ENCODE measurements at regions not wholly inside any gene's neighbourhood (a gene's known extent, or its start where the extent isn't known, plus 50 kb on each side); places are given as distances from the start of the nearest gene placed in this dataset.
"Not testable (repeated sequence)": the region's sequence is repeated elsewhere in the genome, so short reads cannot be mapped to it uniquely, and the experiment has no call there.

- no peak for TF ChIP-seq CTCF (IDR thresholded peaks at IDR 0.05; ENCODE audit: low read depth, low read length, missing control alignments)
- no peak for DNase-seq (ENCODE audit: low read depth)
- no peak overlapping the region for H3K4me3 ChIP-seq (ENCODE audit: low read depth, low read length)
- in situ Hi-C loops (cut with HindIII; ENCODE audit: low sequenced_read_pairs): no loop called here
Measured at GRCh38 chrX:99001286-99001685, 1408.8 kb downstream of the PCDH19 start.

- no peak for DNase-seq (ENCODE audit: low read depth)
- no peak overlapping the region for H3K4me3 ChIP-seq (ENCODE audit: low read depth, low read length)
- TF ChIP-seq CTCF (IDR thresholded peaks at IDR 0.05; ENCODE audit: low read depth, low read length, missing control alignments): no peak
- in situ Hi-C loops (cut with HindIII; ENCODE audit: low sequenced_read_pairs): no loop called here
Measured at GRCh38 chrX:98962996-98963395, 1447.1 kb downstream of the PCDH19 start.

- no peak for DNase-seq (ENCODE audit: low read depth)
- in situ Hi-C loops (cut with HindIII; ENCODE audit: low sequenced_read_pairs): no loop called here
- no peak overlapping the region for H3K4me3 ChIP-seq (ENCODE audit: low read depth, low read length)
- no peak for TF ChIP-seq CTCF (IDR thresholded peaks at IDR 0.05; ENCODE audit: low read depth, low read length, missing control alignments)
Measured at GRCh38 chrX:98956014-98956413, 1454.1 kb downstream of the PCDH19 start.

- no peak overlapping the region for H3K4me3 ChIP-seq (ENCODE audit: low read depth, low read length)
- DNase-seq (ENCODE audit: low read depth): no peak
- in situ Hi-C loops (cut with HindIII; ENCODE audit: low sequenced_read_pairs): no loop called here
- TF ChIP-seq CTCF (IDR thresholded peaks at IDR 0.05; ENCODE audit: low read depth, low read length, missing control alignments): no peak
Measured at GRCh38 chrX:98939456-98939855, 1470.6 kb downstream of the PCDH19 start.

GRCh38 chrX:98931216-98931615 is 1478.9 kb downstream of the PCDH19 start:
- DNase-seq (ENCODE audit: low read depth): no peak

GRCh38 chrX:98924511-98924910 is 1485.6 kb downstream of the PCDH19 start:
- in situ Hi-C loops (cut with HindIII; ENCODE audit: low sequenced_read_pairs): no loop called here
- no peak for TF ChIP-seq CTCF (IDR thresholded peaks at IDR 0.05; ENCODE audit: low read depth, low read length, missing control alignments)

More at GRCh38 chrX:98931216-98931615, 1478.9 kb downstream of the PCDH19 start:
- in situ Hi-C loops (cut with HindIII; ENCODE audit: low sequenced_read_pairs): no loop called here
- no peak for TF ChIP-seq CTCF (IDR thresholded peaks at IDR 0.05; ENCODE audit: low read depth, low read length, missing control alignments)
- no peak overlapping the region for H3K4me3 ChIP-seq (ENCODE audit: low read depth, low read length)

GRCh38 chrX:98897191-98897590 is 1512.9 kb downstream of the PCDH19 start:
- in situ Hi-C loops (cut with HindIII; ENCODE audit: low sequenced_read_pairs): no loop called here

More at GRCh38 chrX:98924511-98924910, 1485.6 kb downstream of the PCDH19 start:
- H3K4me3 ChIP-seq (ENCODE audit: low read depth, low read length): no peak overlapping the region
- DNase-seq (ENCODE audit: low read depth): no peak

GRCh38 chrX:98850639-98851038 is 1559.4 kb downstream of the PCDH19 start:
- H3K4me3 ChIP-seq (ENCODE audit: low read depth, low read length); DNase-seq (ENCODE audit: low read depth); in situ Hi-C loops (cut with HindIII; ENCODE audit: low sequenced_read_pairs): not testable (repeated sequence)

More at GRCh38 chrX:98897191-98897590, 1512.9 kb downstream of the PCDH19 start:
- no peak for TF ChIP-seq CTCF (IDR thresholded peaks at IDR 0.05; ENCODE audit: low read depth, low read length, missing control alignments)
- H3K4me3 ChIP-seq (ENCODE audit: low read depth, low read length): no peak overlapping the region
- DNase-seq (ENCODE audit: low read depth): no peak
